HG03025 (cell line): ENCODE measurements at regions not wholly inside any gene's neighbourhood (a gene's known extent, or its start where the extent isn't known, plus 50 kb on each side); places are given as distances from the start of the nearest gene placed in this dataset.
"Not testable (repeated sequence)": the region's sequence is repeated elsewhere in the genome, so short reads cannot be mapped to it uniquely, and the experiment has no call there.

Experiments used
- ATAC-seq: cut with Tn5 transposase; IDR thresholded peaks from one replicate; pipeline ENCODE4 v1.9.1; 2021; ENCODE audit warnings: mild to moderate bottlenecking, moderate library complexity; ENCODE audit not compliant: unreplicated experiment, low FRiP score

GRCh38 chr4:186953599-186954260, 230.1 kb upstream of the FAT1 start:
- no peak for ATAC-seq

DNA sequence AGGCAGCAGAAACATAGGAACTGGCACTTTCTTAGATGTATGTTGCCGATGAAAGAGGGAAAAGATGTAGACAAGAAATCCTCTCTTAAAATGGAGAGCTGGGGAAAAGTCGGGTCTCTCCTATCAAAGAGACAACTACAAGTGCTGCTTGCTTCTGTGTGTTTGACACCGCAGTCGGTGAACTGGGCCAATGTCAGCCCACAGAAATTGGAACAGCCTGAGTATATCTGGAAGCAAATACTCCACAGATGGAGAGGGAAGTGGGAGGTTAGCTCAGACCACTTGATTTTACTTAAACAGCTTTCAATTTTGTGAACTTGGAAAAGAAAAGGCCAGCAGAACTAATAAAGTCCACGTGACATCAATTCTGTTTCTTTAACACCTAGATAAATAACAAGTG, 230.9 kb upstream of the FAT1 start:
- ATAC-seq, result no peak

DNA sequence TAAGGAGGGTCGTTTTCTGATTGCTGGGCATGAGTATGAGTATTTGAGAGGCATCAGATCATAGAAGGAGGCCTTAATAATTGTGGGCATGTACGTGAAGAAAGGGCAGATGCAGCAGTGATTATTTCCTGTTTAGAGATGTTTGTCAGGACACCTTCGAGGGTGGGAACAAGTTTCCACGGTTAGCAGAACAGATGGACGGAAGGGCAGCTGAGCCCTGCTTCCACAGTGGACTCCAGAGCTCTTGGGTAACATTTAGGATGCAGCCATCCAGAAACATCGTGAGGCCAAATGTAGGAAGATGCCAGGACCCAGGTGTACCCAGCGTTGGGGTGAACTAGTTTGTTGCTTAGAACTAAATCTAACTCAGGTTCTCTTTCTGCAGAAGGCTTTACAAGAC, 231.3 kb upstream of the FAT1 start:
- no peak for ATAC-seq

DNA sequence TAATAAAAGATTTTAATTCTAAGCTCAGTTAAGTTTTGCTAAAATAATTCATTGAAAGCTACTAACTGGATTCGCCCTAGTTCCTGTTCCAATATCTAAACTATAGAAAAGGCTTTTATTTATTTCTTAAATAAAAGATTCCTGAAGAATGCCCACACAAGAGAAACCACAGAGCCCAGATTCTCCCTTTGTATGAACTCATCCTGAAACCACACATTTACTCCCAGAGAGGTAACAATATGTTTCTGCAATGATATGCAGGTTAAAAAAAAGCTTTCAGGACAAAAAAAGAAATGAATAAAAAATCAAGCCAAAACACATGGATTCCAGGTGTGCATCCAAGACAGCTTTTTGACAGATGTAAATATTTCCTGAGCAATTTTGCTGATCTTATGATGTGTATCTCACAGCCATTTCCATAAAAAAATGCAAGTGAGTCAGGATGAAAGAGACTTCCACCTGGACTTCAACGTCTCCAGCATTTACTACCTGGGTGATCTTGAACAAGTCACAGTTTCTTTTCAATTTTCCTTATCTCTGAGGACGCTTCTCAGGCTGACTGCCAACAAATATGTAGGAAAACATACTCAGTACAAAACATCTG, 234.4 kb upstream of the FAT1 start:
- no peak for ATAC-seq

DNA sequence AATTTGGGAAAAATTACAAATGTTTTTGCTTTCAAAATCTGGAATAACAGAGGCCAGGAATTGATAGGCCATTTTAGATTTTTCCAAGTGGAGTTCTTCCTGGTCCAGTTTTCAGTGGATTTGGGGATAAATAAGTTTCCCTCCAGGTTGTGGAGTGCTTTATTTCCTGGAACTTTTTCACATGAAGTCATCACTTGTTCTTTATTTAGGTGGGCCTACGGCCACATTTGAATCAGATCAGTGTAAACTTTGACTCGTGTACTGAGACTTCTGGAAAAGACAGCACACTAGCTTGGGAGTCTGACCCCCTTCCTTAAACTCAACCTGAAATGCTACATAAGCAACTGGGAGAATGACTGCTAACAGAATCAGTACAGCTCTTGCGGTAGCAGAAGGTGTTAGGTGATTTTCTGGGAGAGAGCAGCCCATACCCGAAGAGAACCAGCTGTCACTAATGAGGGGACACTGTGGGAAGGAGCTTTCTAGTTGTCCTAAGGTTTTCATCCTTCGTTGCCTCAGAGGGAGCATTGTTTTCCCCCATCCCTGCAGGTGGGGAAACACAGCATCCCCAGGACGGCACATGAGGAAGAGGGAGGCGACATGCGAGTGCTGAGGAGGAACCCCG, 235.2 kb upstream of the FAT1 start:
- ATAC-seq, result no peak

DNA sequence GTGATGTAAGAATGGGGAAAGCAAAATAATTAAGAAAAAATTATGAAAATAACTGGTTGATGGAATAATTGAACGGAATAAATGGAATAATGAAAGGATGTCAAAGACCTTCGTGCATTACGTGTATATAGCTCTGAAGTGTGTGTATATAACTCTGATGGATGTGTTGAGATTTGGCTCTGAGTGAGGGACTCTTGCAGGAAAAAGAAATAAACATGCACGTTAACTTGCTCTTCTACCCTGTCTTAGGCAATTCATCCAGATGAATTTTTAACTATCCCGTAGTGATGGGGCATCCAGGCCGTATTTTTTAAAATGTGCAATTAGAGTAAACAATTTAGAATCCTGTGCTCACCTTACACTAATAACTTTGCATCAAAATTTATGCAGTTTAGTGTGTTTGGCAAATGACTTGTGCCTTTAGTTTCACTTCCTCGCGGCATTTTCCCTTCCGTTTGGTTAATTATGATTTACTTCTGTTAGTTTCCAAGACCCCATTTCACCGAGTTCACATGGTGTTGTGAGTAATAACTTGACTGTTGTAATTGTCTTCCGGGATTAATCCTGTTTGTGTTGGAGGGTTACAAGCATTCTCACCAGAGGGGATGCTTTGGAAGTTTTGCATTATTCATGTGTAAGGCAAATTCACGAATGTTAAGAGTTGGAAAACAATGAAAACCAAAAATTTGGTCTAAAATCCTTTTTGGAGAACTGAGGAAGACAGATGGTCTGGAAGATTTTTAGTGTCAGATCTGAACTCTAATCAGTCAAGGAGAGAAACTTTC, 256.5 kb upstream of the FAT1 start:
- no peak for ATAC-seq

DNA sequence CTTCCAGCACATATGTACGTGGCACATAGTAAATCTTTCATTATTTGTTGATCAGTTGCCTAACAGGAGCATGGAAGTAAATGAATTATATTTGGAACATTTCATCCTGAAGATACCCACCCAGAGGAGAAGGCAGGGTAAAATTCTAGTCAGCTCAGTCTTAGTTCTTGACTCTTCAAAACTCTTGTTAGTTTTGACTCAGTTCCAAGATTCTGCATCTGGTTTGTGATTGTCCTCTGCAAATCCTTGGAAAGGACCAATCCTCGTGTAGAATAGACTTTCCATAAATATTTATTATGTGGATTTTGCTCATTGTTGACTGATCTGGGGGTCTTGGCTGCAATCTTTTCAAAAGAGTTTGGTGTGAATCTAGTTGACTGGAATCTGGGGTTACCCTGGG, 257.5 kb upstream of the FAT1 start:
- no peak for ATAC-seq

DNA sequence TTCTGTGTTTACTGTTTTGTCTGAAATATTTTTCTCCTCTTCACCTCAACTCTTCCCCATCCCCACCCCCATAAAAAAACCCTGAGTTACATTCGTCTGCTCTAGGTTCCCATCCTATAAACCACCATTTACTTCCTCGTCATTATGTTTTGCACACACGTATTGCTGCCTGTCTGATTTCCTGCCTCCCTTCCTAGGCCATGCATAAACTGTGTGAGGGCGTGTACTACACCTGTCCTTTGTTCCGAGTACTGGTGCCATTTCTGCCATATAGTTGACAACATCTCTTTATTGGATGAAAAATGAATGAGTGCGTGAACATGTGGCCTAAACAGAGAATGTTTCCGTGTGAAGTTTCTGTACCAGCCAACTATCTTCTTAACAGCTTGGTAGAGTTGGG, 258.5 kb upstream of the FAT1 start:
- ATAC-seq, result no peak

GRCh38 chr4:186984105-186984644, 260.5 kb upstream of the FAT1 start:
- no peak for ATAC-seq

- no peak for ATAC-seq
These were observed 276.0 kb upstream of the FAT1 start for GRCh38 chr4:186999686-187000085.

DNA sequence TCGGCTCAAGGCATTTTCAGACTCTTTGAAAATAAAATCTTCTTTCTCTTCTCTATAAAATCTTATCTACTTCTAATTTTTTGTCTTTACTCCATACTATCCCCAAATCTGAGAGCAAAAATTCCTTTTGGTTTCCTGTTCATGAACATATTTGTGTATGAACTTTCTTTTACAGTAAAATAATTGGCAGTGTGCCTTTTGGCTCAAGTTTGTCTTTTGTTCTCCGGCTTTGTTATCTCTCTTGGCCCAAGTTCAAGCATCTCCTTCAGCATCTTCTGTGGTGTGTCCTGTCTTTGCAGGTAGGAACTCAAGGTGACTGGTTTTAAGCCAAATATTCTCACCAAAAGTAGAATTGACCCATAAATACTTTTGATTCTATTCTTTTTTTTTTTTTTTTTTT, 276.6 kb upstream of the FAT1 start:
- ATAC-seq, result no peak

- not testable (repeated sequence) for ATAC-seq
These were observed 278.5 kb upstream of the FAT1 start for GRCh38 chr4:187002133-187002532.

GRCh38 chr4:187004628-187005027, 281.0 kb upstream of the FAT1 start:
- no peak for ATAC-seq

GRCh38 chr4:187006189-187006618, 282.5 kb upstream of the FAT1 start:
- no peak for ATAC-seq

GRCh38 chr4:187010052-187010451, 286.4 kb upstream of the FAT1 start:
- no peak for ATAC-seq

DNA sequence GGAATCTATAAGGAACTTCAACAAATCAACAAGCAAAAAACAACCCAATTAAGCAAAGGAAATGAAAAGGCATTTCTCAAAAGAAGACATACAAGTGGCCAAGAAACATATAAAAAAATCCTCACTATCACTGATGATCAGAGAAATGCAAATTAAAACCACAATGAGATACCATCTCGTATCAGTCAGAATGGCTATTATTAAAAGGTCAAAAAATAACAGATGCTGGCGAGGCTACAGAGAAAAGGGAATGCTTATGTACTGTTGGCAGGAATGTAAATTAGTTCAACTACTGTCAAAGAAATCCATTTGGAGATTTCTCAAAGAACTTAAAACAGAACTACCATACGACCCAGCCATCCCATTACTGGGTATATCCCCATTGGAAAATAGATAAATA, 292.4 kb upstream of the FAT1 start:
- ATAC-seq, result no peak

GRCh38 chr4:187017147-187017546, 293.5 kb upstream of the FAT1 start:
- ATAC-seq, result no peak

- no peak for ATAC-seq
These were observed 296.2 kb upstream of the FAT1 start for GRCh38 chr4:187019896-187020295.

DNA sequence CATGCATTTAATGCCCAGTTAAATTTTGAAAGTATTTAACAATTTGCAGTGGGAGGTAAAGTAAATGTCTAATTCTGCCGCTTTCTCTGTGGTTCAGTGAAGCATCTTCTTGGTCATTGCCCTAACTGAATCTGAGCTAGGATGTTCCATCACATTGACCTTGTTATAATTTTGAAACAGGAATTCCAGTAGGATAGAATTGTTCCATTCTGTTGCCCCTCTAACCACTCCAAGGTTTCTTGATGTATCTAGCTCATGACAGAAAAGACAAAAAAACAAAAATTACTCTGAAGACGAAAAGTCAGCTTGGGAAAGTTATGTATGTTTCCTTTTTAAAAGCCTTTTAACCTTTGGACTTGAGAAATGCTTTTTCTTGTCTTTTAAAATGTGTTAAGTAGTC, 297.0 kb upstream of the FAT1 start:
- no peak for ATAC-seq

DNA sequence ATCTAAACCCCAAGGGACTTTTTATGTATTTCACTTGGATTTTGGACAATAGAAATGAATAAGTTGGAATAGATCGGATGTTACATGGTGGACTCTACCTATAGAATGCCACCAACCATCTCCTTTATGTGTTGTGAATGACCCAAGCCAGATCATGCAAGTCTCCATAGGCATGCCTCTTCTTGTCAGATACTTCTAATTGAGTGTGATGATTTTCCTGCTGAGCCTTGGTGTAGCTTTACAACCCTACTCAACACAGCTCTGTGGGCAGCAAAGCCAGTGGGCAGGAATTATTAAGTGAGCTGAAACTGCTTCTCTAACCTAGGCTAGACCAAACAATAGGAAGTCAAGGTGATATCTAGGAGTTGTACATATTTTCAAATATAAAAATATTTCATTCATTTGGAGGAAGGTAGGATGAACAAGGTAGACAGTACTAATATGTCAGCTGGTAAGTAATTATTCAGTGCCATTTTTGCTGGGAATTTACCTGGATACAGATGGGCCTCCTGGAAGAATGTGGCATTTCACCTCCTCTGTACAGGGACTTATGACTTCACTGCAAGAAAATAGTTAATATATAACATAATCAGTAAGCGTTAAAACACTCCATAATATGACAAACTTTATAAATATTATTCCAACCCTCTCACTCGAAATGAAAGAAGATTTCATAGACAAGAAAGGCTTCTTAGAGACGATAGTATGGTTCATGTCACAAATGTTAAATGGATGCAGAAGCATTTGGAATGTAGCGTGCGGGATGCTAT, 298.0 kb upstream of the FAT1 start:
- ATAC-seq, result no peak
